Spleen (tissue), 11 donors: ENCODE measurements at regions not wholly inside any gene's neighbourhood (a gene's known extent, or its start where the extent isn't known, plus 50 kb on each side); places are given as distances from the start of the nearest gene placed in this dataset.

Source experiments
- DNase-seq: peaks from one replicate; pipeline ENCODE4 v3.0.0-alpha.2; 2020
- H3K27ac ChIP-seq, 8 donors: fragments of 200-600 bp; sonication (generic) in 7 of 8; 1 replicate in 4 of 8; 2 replicates in 4 of 8; pipeline versions ENCODE4 v1.5.0 to v1.8.0; 2016 to 2021; ENCODE audit warnings: inconsistent platforms in 4 of 8, mild to moderate bottlenecking in 4 of 8, moderate library complexity in 1 of 8
- H3K27me3 ChIP-seq, 7 donors: fragments of 200-600 bp; sonication (generic) in 6 of 7; replicated peaks in 1 of 7; 1 replicate in 4 of 7; 2 replicates in 3 of 7; pipeline versions ENCODE4 v1.5.0 to v1.8.0; 2016 to 2021; ENCODE audit warnings: inconsistent platforms in 3 of 7, mild to moderate bottlenecking in 1 of 7
- H3K36me3 ChIP-seq, 6 donors: fragments of 200-600 bp; sonication (generic) in 5 of 6; 1 replicate in 4 of 6; 2 replicates in 2 of 6; pipeline versions ENCODE4 v1.5.0 to v1.8.0; 2016 to 2021; ENCODE audit warnings: inconsistent platforms in 2 of 6
- H3K4me1 ChIP-seq, 6 donors: fragments of 200-600 bp; sonication (generic) in 5 of 6; 1 replicate in 3 of 6; 2 replicates in 3 of 6; pipeline versions ENCODE4 v1.5.0 to v1.8.0; 2016 to 2021; ENCODE audit warnings: inconsistent platforms in 3 of 6
- H3K4me3 ChIP-seq, 8 donors: fragments of 200-600 bp; sonication (generic) in 7 of 8; 1 replicate in 4 of 8; 2 replicates in 4 of 8; pipeline versions ENCODE4 v1.5.0 to v1.8.0; 2016 to 2021; ENCODE audit warnings: inconsistent platforms in 4 of 8, mild to moderate bottlenecking in 4 of 8, moderate library complexity in 2 of 8
- H3K9me3 ChIP-seq, 8 donors: fragments of 200-600 bp; sonication (generic) in 7 of 8; 1 replicate in 4 of 8; 2 replicates in 4 of 8; pipeline versions ENCODE4 v1.5.0 to v1.8.0; 2016 to 2021; ENCODE audit warnings: inconsistent platforms in 4 of 8
- CTCF ChIP-seq, 11 experiments: fragments of 200-600 bp in 7 of 11; fragments of 450-650 bp in 4 of 11; sonication (generic) in 4 of 11; IDR thresholded peaks in 8 of 11; conservative IDR thresholded peaks in 3 of 11; 1 replicate in 7 of 11; 2 replicates in 4 of 11; pipeline versions ENCODE4 v1.4.0 to v1.8.0; 2016 to 2021; ENCODE audit warnings: antibody characterized with exemption in 11 of 11, inconsistent platforms in 4 of 11, mild to moderate bottlenecking in 1 of 11
- POLR2A ChIP-seq, 3 donors: fragments of 450-650 bp; IDR thresholded peaks; one replicate each; pipeline ENCODE4 v1.5.1; 2017; ENCODE audit warnings: antibody characterized with exemption in 3 of 3, mild to moderate bottlenecking in 1 of 3
- POLR2AphosphoS5 ChIP-seq, 3 donors: sonication (generic); formaldehyde crosslinking; IDR thresholded peaks; one replicate each; pipeline ENCODE4 v1.5.1; 2017; ENCODE audit warnings: antibody characterized with exemption in 3 of 3
- WGBS, 5 donors: extraction: QIAGEN DNeasy Blood & Tissue Kit in 3 of 5; methylation state at CpG; one replicate each; pipeline versions ENCODE4 v1.1.5 to v1.1.7; 2013 to 2018; 5-methylcytosine and 5-hydroxymethylcytosine counted together
- intact Hi-C: fragments of 100-400 bp; cut with DNase I; formaldehyde crosslinking; loops from one replicate; pipeline ENCODE4 v1.15.0; 2023; ENCODE audit warnings: low total_unique reads
- donor health status: healthy with polysubstance abuse.
- donor health status: DM: no; HTN: no; CAD: no; lungs with moderate emphysema.
- donor health status: DM: no; HTN: no; CAD: no.
- donor health status: Bipolar disorder and iron deficiency.
- donor health status: healthy.
- donor health status: DM: no; HTN: no; CAD: no.
- donor health status: DM: yes; HTN: yes; CAD: no.

DNA sequence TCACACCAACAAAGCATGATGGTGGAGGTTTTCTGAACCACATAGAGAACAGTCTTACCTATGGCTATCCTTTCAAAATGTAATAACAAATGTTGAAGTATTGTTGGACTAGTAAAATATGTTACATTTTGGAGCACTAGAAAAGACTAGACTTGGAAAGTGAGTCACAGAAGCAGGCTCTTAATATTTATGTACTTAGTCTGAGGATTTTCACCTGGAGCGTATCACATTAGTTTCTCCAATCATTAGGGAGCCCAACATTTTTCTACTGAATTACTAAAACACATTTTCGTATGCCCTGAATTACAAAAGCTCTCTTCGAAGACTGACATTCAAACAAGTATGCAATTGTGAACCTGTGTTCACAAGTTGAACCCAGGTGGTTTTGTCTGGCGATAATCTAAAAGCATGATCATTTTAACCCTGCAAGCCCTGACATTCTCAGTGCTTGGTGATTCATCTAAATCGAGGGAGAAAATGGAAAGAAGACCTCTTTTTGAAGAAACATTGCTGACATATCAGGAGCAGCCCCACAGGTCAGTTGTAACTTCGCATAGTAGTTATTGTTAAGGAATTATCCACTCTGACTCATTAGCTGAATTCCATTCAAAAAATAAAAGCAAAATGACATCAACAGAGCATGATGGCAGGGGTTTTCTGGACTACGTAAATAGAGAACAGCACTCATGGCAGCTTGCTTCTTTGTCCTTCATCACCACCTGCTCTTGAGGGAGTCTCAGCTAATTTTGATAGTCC is 679.8 kb upstream of the NECTIN3 start:
- Histone ChIP-seq H3K4me3 (no peak overlapping the region), H3K36me3 (no peaks in the 10 kb centered on the region), H3K27ac (no peak overlapping the region), H3K27me3 (no peaks in the 10 kb centered on the region), H3K9me3 (no peaks in the 10 kb centered on the region), H3K4me1 (no peaks in the 10 kb centered on the region)
- DNase-seq = no peak
- 79 to 87% (median 82%) methylated on average over 7 of the region's 7 CpGs for WGBS, 5 donors
- intact Hi-C loops = no loop called here
- TF ChIP-seq POLR2AphosphoS5 (IDR thresholded peaks at IDR 0.05) = no peak
- TF ChIP-seq POLR2A (IDR thresholded peaks at IDR 0.05) = no peak
- no peak for TF ChIP-seq CTCF (IDR thresholded peaks at IDR 0.05 in 8 of 11, conservative IDR thresholded peaks at IDR 0.05 in 3 of 11)

- Histone ChIP-seq H3K27me3 (no peaks in the 10 kb centered on the region), H3K36me3 (no peaks in the 10 kb centered on the region), H3K27ac (no peak overlapping the region), H3K4me1 (no peaks in the 10 kb centered on the region), H3K9me3 (no peaks in the 10 kb centered on the region), H3K4me3 (no peak overlapping the region)
- intact Hi-C loops = no loop called here
- TF ChIP-seq POLR2AphosphoS5 (IDR thresholded peaks at IDR 0.05) = no peak
- TF ChIP-seq POLR2A (IDR thresholded peaks at IDR 0.05) = no peak
- TF ChIP-seq CTCF (IDR thresholded peaks at IDR 0.05 in 8 of 11, conservative IDR thresholded peaks at IDR 0.05 in 3 of 11) = no peak
- WGBS, 5 donors = 43 to 78% (median 62%) methylated on average over 2 of the region's 2 CpGs
- DNase-seq = no peak
These were observed 677.7 kb upstream of the NECTIN3 start for GRCh38 chr3:110393941-110394340.

DNA sequence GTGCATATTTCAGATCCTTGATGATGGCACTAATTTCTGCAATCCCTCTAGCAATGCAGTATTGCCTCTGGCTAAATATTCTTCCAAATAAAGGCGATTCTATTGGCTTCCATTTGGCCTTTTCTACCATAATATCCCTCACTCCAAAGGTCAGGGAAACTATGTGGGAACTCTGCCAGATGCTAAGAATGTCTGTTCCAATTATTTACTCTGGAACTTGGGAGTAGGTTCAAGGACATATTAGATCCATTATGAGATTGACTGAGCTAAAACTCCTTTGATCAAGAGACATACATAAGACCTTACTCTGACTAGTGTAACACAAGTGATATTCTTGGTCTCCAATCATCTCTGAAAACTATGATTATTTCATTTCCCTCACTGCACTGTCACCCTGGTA is 674.5 kb upstream of the NECTIN3 start:
- Histone ChIP-seq H3K27me3 (no peaks in the 10 kb centered on the region), H3K4me1 (no peaks in the 10 kb centered on the region), H3K9me3 (peaks cover 0 to 27% (median 15%) of the 10 kb centered on the region in 8 donors), H3K4me3 (no peak overlapping the region), H3K27ac (no peak overlapping the region), H3K36me3 (no peaks in the 10 kb centered on the region)
- intact Hi-C loops = no loop called here
- 32 to 63% (median 56%) methylated on average over 1 of the region's 1 CpG for WGBS, 5 donors
- no peak for TF ChIP-seq POLR2A (IDR thresholded peaks at IDR 0.05)
- no peak for DNase-seq

DNA sequence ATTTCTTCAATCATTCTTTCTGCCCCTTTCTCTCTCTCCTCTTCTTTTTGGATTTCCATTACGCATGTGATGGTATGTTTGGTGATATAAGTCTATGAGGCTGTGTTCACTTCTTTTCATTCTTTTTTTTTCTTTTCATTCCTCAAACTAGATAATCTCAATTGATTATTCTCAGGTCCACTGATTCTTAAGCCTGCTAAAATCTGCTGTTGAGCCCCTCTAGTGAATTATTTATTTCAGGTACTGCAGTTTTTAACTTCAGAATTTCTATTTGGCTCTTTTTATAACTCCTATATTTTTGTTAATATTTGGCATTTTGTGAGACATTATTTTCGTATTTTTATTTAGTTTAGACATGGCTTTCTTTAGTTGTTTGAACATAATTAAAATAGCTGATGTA is 671.3 kb upstream of the NECTIN3 start:
- intact Hi-C loops = no loop called here
- H3K9me3 ChIP-seq = peaks cover 0 to 27% (median 15%) of the 10 kb centered on the region in 8 donors
- no peaks in the 10 kb centered on the region for H3K27me3 ChIP-seq
- H3K27ac ChIP-seq = no peak overlapping the region
- H3K36me3 ChIP-seq = no peaks in the 10 kb centered on the region
- TF ChIP-seq POLR2A (IDR thresholded peaks at IDR 0.05) (no peak), POLR2AphosphoS5 (IDR thresholded peaks at IDR 0.05) (no peak), CTCF (IDR thresholded peaks at IDR 0.05 in 8 of 11, conservative IDR thresholded peaks at IDR 0.05 in 3 of 11) (no peak)
- WGBS, 5 donors = 70 to 84% (median 74%) methylated on average over 2 of the region's 2 CpGs
- no peak for DNase-seq
- H3K4me1 ChIP-seq = no peaks in the 10 kb centered on the region
- H3K4me3 ChIP-seq = no peak overlapping the region
